ENCODE measurements at regions not wholly inside any gene's neighbourhood (a gene's known extent, or its start where the extent isn't known, plus 50 kb on each side); places are given as distances from the start of the nearest gene placed in this dataset.

GRCh38 chr13:21898945-21899344, 228.1 kb downstream of the FGF9 start:
- no peak for TF ChIP-seq JUND (IDR thresholded peaks at IDR 0.05; ENCODE audit: low read length)
- no peak for TF ChIP-seq RBBP5 (IDR thresholded peaks at IDR 0.05; ENCODE audit: borderline replicate concordance, low read depth, low read length)
- no peak for TF ChIP-seq POLR2AphosphoS5 (IDR thresholded peaks at IDR 0.05; ENCODE audit: low read depth, low read length)
- no peak for TF ChIP-seq POLR2A (IDR thresholded peaks at IDR 0.05; ENCODE audit: control extremely low read depth in 1 of 2, low read depth in 2 of 2, low read length in 2 of 2)
- TF ChIP-seq CTCF (IDR thresholded peaks at IDR 0.05; ENCODE audit: control extremely low read depth in 1 of 3, insufficient read depth in 1 of 3, low read depth in 1 of 3, low read length in 3 of 3), result no peak
- no peak for TF ChIP-seq YY1 (IDR thresholded peaks at IDR 0.05; ENCODE audit: low read depth, low read length)
- no peak for TF ChIP-seq CHD2 (IDR thresholded peaks at IDR 0.05; ENCODE audit: low read length)
- no peak for TF ChIP-seq EGR1 (IDR thresholded peaks at IDR 0.05; ENCODE audit: borderline replicate concordance, low read depth, low read length)
